GM19351 (cell line): ENCODE measurements at regions not wholly inside any gene's neighbourhood (a gene's known extent, or its start where the extent isn't known, plus 50 kb on each side); places are given as distances from the start of the nearest gene placed in this dataset.
"Not testable (repeated sequence)": the region's sequence is repeated elsewhere in the genome, so short reads cannot be mapped to it uniquely, and the experiment has no call there.

Experiments
- ATAC-seq: cut with Tn5 transposase; IDR thresholded peaks from one replicate; pipeline ENCODE4 v1.9.1; 2021; ENCODE audit warnings: mild to moderate bottlenecking, moderate library complexity; ENCODE audit not compliant: unreplicated experiment

- ATAC-seq = not testable (repeated sequence)
These were observed 1012.6 kb upstream of the ADAMTS5 start for GRCh38 chr21:27979446-27979845.

DNA sequence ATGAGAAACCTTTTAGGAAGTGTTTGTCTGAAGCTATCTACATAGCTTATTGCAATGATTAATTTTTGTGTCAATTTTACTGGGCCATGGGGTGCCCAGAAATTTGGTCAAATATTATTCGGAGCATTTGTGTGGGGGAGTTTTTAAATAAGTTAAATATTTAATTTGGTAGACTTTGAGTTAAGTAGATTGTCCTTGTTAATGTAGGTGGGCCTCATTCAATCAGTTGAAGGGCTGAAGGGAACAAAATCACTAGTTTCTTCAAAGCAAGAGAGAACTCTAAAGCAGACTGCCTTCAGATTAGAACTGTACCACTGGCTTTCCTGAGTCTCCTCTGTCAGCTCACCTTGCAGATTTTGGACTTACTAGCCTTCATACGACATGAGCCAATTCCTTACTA is 1008.6 kb upstream of the ADAMTS5 start:
- ATAC-seq = no peak

DNA sequence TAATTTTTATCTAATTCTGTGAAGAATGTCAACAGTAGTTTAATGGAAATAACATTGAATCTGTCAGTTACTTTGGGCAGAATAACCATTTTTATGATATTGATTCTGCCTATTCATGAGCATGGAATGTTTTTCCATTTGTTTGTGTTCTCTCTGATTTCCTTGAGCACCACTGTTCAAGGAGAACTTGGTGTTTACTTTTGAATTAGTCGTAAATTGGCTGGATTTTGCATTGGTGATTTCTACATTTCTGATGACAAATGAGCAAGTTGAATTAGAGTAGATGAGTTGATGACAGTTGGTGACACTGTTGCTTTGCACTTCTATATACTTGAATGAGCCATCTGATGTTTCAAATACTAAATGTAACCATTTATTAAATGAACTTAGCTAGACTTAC is 1007.3 kb upstream of the ADAMTS5 start:
- ATAC-seq = not testable (repeated sequence)

DNA sequence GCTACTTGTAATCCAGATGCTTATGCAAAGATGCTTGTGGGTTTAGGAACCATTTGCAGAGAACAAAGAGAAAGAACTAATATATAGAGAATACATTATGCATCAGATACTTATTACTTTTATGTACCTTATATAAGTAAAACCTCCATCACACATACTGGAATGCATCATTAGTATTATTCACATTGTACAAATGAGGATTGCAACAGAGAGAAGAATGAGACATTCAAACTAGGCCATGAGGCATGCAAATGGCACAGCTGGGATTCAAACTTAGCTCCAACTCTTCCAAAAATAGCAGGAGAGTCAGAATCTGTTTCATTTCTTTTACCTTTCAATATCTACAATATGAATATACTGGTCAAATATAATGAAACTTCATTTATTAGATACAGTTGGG is 1001.4 kb upstream of the ADAMTS5 start:
- ATAC-seq = not testable (repeated sequence)

GRCh38 chr21:27954543-27955165 is 987.8 kb upstream of the ADAMTS5 start:
- no peak for ATAC-seq

GRCh38 chr21:27953340-27954045 is 986.6 kb upstream of the ADAMTS5 start:
- no peak for ATAC-seq

DNA sequence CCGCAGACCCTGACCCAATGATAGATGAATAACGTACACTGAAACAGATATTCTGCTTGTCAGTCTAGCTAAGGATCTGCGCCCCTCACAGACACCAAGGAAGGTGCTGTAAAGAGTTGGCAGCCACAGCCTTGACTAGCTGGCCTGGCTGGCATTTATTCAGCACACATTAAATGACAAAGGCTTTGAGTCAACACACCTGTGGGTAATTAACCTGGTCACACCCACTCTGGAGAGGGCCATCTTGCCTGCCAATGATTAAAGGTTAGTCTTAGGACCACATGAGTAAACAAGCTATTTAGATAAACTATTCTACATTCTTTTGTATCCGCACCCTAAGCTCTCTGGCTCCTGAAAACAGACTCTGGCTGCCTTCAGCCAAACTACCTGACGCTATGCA is 982.2 kb upstream of the ADAMTS5 start:
- ATAC-seq = not testable (repeated sequence)

DNA sequence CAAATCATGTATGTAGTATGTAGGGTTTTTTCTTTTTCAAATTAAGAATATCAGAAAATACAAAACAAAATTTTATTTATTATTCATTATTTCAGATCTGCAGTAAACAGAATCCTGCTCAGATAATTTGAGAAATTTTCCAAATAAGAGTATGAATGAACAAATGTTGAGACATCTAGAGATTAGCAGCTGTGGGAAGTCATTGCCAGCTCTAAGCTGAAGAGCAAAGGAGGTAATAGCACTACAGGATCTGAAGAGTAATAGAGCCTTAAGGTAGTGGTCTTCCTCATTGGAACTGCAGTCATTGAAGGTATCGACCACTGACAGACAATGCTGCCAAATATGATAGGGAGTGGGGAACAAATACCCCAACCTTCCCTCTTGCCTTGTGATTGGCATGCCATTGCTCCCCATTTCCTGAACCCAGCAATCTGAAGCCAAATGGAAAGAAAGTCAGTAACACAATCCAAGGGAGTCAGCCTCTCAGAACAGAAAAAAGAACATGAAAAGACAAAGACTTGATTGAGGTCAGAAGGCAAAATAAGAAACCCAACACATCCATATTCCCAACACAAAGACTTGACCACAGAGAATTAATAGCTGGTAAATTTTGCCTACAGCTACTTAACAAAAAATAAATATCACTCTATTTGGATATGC is 963.4 kb upstream of the ADAMTS5 start:
- not testable (repeated sequence) for ATAC-seq

- ATAC-seq = not testable (repeated sequence)
These were observed 962.3 kb upstream of the ADAMTS5 start for GRCh38 chr21:27929179-27929578.

GRCh38 chr21:27928534-27929115 is 961.7 kb upstream of the ADAMTS5 start:
- not testable (repeated sequence) for ATAC-seq

DNA sequence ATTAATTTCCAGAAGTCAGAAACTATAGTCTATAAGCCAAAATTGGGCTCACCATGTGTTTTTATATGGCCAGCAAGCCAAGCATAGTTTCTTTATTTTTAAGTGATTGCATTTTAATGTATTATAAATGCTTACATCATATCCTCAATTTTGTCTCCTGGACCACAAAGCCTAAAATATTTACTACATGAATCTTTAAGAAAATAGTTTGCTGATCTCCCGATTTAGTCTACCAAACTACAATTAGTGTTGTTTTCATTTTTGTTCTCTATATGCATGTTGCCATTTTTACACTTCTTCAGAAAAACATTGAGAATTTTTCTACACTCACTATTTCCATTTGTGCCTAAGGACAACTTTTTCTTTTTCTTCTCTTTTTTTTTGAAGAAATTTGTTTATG is 954.5 kb upstream of the ADAMTS5 start:
- not testable (repeated sequence) for ATAC-seq

GRCh38 chr21:27917966-27918365 is 951.1 kb upstream of the ADAMTS5 start:
- ATAC-seq = not testable (repeated sequence)

GRCh38 chr21:27916326-27916725 is 949.4 kb upstream of the ADAMTS5 start:
- ATAC-seq = not testable (repeated sequence)

DNA sequence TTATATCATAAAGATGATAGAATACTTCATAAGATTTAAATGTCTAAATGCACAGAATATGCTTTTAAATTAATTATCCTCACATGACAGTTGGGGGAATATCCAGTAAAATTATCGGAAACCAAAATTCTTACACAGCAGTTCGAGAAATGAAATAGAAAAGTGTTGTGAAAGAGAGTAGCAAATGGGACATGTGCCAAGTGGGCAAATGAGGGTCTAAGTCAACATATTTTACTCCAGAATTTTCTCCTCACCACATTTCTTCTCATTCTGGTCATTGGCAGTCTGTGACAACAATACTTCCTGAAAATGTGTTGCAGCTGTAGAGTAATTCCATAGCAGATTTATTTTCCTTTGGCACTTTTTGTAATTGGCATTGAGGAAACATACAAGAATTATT is 945.2 kb upstream of the ADAMTS5 start:
- ATAC-seq = not testable (repeated sequence)

GRCh38 chr21:27909487-27909886 is 942.6 kb upstream of the ADAMTS5 start:
- not testable (repeated sequence) for ATAC-seq

DNA sequence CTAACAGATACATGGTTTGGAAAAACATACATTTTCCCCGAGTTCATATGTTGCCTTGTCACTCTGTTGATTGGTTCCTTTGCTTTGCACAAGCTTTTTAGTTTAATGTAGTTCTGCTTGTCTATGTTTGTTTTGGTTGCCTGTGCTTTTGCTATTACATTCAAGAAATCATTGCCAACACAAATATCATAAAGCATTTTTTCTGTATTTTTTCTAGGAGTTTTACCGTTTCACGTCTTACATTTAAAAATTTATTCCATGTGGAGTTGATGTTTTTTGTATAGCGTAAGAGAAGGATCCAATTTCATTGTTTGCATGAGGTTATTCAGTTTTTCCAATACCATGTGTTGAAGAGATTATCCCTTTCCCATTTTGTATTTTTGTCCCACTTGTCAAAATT is 941.9 kb upstream of the ADAMTS5 start:
- not testable (repeated sequence) for ATAC-seq

- not testable (repeated sequence) for ATAC-seq
These were observed 936.0 kb upstream of the ADAMTS5 start for GRCh38 chr21:27902904-27903303.

DNA sequence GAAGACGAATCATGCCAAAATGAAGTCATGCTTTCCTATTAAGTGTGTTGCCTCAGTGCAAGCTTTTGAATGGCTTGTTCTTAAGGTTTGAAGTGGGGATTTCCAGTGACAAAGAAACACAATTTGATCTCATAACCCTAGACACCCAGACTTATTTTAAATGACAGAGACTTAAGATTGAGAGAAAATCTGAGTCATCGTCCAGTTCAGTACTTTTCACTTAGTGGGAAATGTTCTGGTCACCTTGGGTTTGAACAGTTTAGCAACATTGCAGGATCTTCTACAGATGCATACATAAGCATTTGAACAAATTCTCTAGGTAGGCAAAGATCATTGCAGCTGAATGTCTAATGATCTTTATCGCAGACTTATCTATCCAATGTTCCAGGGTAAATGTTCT is 926.7 kb upstream of the ADAMTS5 start:
- not testable (repeated sequence) for ATAC-seq

GRCh38 chr21:27891495-27891894 is 924.6 kb upstream of the ADAMTS5 start:
- not testable (repeated sequence) for ATAC-seq

- ATAC-seq = not testable (repeated sequence)
These were observed 921.0 kb upstream of the ADAMTS5 start for GRCh38 chr21:27887808-27888455.

GRCh38 chr21:27885296-27885711 is 918.4 kb upstream of the ADAMTS5 start:
- no peak for ATAC-seq
